ENCODE measurements at regions not wholly inside any gene's neighbourhood (a gene's known extent, or its start where the extent isn't known, plus 50 kb on each side); places are given as distances from the start of the nearest gene placed in this dataset.
"Not testable (repeated sequence)": the region's sequence is repeated elsewhere in the genome, so short reads cannot be mapped to it uniquely, and the experiment has no call there.

DNA sequence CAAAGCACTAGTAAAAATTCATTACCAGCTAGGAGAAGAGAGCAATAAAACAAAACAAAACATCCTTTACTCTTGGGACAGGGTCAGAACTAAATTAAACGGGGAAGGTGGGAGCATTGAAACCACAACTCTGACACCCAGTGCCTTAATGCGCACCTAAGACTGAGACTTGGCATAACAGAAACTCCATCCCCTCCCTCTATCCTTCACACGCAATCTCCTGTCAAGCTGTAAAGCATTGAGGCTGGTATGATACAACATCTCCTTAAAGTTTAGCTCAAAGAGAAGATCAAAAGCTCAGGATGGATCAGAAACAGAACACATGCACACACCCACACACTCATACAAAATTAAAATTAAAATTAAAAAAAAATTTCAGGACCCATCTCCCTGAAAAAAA, 951.3 kb downstream of the STIM2 start:
- peaks cover 0 to 7% (median 0%) of the 10 kb centered on the region in 4 donors for H3K4me1 ChIP-seq
- intact Hi-C loops (cut with DNase I; ENCODE audit: low total_unique reads), result no loop called here
- no peaks in the 10 kb centered on the region for H3K36me3 ChIP-seq
- no peak for TF ChIP-seq EP300 (IDR thresholded peaks at IDR 0.05)
- no peak for TF ChIP-seq POLR2A (IDR thresholded peaks at IDR 0.05)
- TF ChIP-seq POLR2AphosphoS5 (IDR thresholded peaks at IDR 0.05), result no peak
- TF ChIP-seq, protein P1, sequence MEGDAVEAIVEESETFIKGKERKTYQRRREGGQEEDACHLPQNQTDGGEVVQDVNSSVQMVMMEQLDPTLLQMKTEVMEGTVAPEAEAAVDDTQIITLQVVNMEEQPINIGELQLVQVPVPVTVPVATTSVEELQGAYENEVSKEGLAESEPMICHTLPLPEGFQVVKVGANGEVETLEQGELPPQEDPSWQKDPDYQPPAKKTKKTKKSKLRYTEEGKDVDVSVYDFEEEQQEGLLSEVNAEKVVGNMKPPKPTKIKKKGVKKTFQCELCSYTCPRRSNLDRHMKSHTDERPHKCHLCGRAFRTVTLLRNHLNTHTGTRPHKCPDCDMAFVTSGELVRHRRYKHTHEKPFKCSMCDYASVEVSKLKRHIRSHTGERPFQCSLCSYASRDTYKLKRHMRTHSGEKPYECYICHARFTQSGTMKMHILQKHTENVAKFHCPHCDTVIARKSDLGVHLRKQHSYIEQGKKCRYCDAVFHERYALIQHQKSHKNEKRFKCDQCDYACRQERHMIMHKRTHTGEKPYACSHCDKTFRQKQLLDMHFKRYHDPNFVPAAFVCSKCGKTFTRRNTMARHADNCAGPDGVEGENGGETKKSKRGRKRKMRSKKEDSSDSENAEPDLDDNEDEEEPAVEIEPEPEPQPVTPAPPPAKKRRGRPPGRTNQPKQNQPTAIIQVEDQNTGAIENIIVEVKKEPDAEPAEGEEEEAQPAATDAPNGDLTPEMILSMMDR (IDR thresholded peaks at IDR 0.05), result no peak
- no peak overlapping the region for H3K27ac ChIP-seq
- H3K27me3 ChIP-seq, result no peaks in the 10 kb centered on the region
- no peak overlapping the region for H3K4me3 ChIP-seq
- DNase-seq, result no peak
- 71 to 89% (median 85%) methylated on average over 3 of the region's 3 CpGs for WGBS, 5 donors
- H3K9me3 ChIP-seq, result no peaks in the 10 kb centered on the region

- H3K9me3 ChIP-seq; H3K27me3 ChIP-seq; H3K27ac ChIP-seq; H3K4me3 ChIP-seq; H3K4me1 ChIP-seq; intact Hi-C loops (cut with DNase I; ENCODE audit: low total_unique reads); H3K36me3 ChIP-seq: not testable (repeated sequence)
- 12 to 16% (median 15%) methylated on average over 6 of the region's 6 CpGs for WGBS, 5 donors
- DNase-seq, result peak in 1 of 2 donors; percentile 7
Measured at GRCh38 chr4:27813226-27813625, 952.6 kb downstream of the STIM2 start.

- H3K4me3 ChIP-seq; H3K27ac ChIP-seq; H3K36me3 ChIP-seq; H3K4me1 ChIP-seq; DNase-seq; H3K9me3 ChIP-seq; H3K27me3 ChIP-seq; intact Hi-C loops (cut with DNase I; ENCODE audit: low total_unique reads): not testable (repeated sequence)
- 72 to 87% (median 80%) methylated on average over 18 of the region's 18 CpGs for WGBS, 5 donors
Measured at GRCh38 chr4:27813699-27814425, 953.2 kb downstream of the STIM2 start.

DNA sequence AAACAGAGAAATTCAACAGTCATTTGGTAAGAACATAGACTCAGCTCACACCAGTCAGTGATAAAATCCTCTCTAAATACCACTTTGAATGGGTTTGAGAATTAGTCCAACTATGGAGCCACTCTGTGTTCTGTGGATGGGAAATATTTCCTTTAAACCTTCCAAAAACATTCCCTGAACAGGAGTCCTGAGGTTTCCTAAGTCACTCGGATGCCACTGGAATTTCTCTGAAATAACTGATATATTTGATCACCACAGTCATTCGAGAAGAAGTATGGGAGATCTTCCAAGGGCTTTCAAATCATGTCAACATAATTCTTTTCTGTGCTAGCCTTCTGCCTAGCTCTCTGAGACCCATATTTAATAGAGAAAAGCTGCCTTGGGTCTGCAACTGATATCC, 958.6 kb downstream of the STIM2 start:
- no peak for DNase-seq

DNA sequence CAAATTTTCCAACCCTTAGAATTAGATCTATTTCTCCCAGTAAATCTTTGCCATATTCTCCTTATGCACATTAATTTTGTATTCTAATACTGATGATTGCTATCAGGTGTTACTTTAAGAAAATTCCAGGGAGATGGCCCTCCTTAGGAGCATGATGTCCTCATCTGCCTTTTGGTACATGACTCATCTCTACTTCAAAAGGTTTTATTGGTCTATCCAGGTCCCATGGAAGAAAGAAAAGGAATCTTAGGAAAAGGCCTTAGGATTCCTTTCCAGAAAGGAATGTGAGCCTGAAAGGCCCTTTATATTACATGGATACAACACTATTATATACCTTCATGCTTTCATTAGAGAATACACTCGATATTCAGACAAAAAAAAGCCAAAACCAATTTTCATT, 968.2 kb downstream of the STIM2 start:
- TF ChIP-seq POLR2A (IDR thresholded peaks at IDR 0.05) (no peak), EP300 (IDR thresholded peaks at IDR 0.05) (no peak), POLR2AphosphoS5 (IDR thresholded peaks at IDR 0.05) (no peak)
- TF ChIP-seq, protein P1 (IDR thresholded peaks at IDR 0.05), result no peak
- Histone ChIP-seq H3K9me3 (no peaks in the 10 kb centered on the region), H3K4me3 (no peak overlapping the region), H3K4me1 (no peaks in the 10 kb centered on the region), H3K36me3 (no peaks in the 10 kb centered on the region), H3K27ac (no peak overlapping the region), H3K27me3 (no peaks in the 10 kb centered on the region)
- DNase-seq, result no peak
- WGBS, 5 donors, result 64 to 77% (median 76%) methylated on average over 1 of the region's 1 CpG
- intact Hi-C loops (cut with DNase I; ENCODE audit: low total_unique reads), result no loop called here

More for the DNA sequence above, 958.6 kb downstream of the STIM2 start:
- intact Hi-C loops (cut with DNase I; ENCODE audit: low total_unique reads), result no loop called here
- Histone ChIP-seq H3K36me3 (no peaks in the 10 kb centered on the region), H3K27ac (no peak overlapping the region), H3K9me3 (no peaks in the 10 kb centered on the region), H3K4me1 (no peaks in the 10 kb centered on the region), H3K4me3 (no peak overlapping the region), H3K27me3 (no peaks in the 10 kb centered on the region)
- TF ChIP-seq EP300 (IDR thresholded peaks at IDR 0.05) (no peak), POLR2A (IDR thresholded peaks at IDR 0.05) (no peak), POLR2AphosphoS5 (IDR thresholded peaks at IDR 0.05) (no peak)
- TF ChIP-seq, protein P1 (IDR thresholded peaks at IDR 0.05), result no peak
- WGBS, 5 donors, result 52 to 72% (median 63%) methylated on average over 2 of the region's 2 CpGs
